GM23338 (cell line): ENCODE measurements at regions not wholly inside any gene's neighbourhood (a gene's known extent, or its start where the extent isn't known, plus 50 kb on each side); places are given as distances from the start of the nearest gene placed in this dataset.

Experiments used
- ATAC-seq: fragments of 200-7000 bp; cut with Tn5 transposase; 3 replicates; pipeline ENCODE4 v1.9.1; 2020
- DNase-seq: peaks from one replicate; pipeline ENCODE4 v3.0.0-alpha.2; 2015; ENCODE audit warnings: low spot score
- H2AFZ ChIP-seq: fragments of 200-600 bp; sonication (generic); 2 replicates; pipeline ENCODE4 v1.8.0; 2016; ENCODE audit warnings: antibody characterized with exemption, mild to moderate bottlenecking, moderate library complexity
- H3F3A ChIP-seq: fragments of 200-600 bp; sonication (generic); replicated peaks from 2 replicates; pipeline ENCODE4 v1.8.0; 2017; ENCODE audit warnings: antibody characterized with exemption, mixed run types, low read depth
- H3K27ac ChIP-seq: fragments of 200-600 bp; sonication (generic); 2 replicates; pipeline ENCODE4 v1.6.1; 2016; ENCODE audit warnings: low read depth
- H3K27me3 ChIP-seq: fragments of 200-600 bp; sonication (generic); 2 replicates; pipeline ENCODE4 v1.8.0; 2016; ENCODE audit warnings: mild to moderate bottlenecking, mixed run types, moderate library complexity; ENCODE audit not compliant: insufficient read depth
- H3K36me3 ChIP-seq: fragments of 200-600 bp; sonication (generic); 2 replicates; pipeline ENCODE4 v1.8.0; 2016; ENCODE audit warnings: mild to moderate bottlenecking; ENCODE audit not compliant: insufficient read depth
- H3K4me1 ChIP-seq: fragments of 200-600 bp; sonication (generic); 2 replicates; pipeline ENCODE4 v1.8.0; 2016; ENCODE audit warnings: mild to moderate bottlenecking, moderate library complexity; ENCODE audit not compliant: insufficient read depth
- H3K4me2 ChIP-seq: fragments of 200-600 bp; sonication (generic); 2 replicates; pipeline ENCODE4 v1.7.1; 2017; ENCODE audit warnings: mixed run types
- H3K4me3 ChIP-seq: fragments of 200-600 bp; sonication (generic); 2 replicates; pipeline ENCODE4 v1.6.1; 2016; ENCODE audit warnings: mixed run types
- H3K79me2 ChIP-seq: fragments of 200-600 bp; sonication (generic); replicated peaks from 2 replicates; pipeline ENCODE4 v1.8.0; 2017; ENCODE audit warnings: mild to moderate bottlenecking; ENCODE audit not compliant: insufficient read depth
- H3K9me2 ChIP-seq: fragments of 200-600 bp; sonication (generic); 2 replicates; pipeline ENCODE4 v1.8.0; 2017; ENCODE audit not compliant: insufficient read depth
- H4K20me1 ChIP-seq: fragments of 200-600 bp; sonication (generic); replicated peaks from 2 replicates; pipeline ENCODE4 v1.8.0; 2017; ENCODE audit warnings: mild to moderate bottlenecking; ENCODE audit not compliant: insufficient read depth
- H3K27ac Mint-ChIP-seq: 2 replicates; pipeline ENCODE4 v1.8.0; 2020; ENCODE audit warnings: inconsistent platforms, mild to moderate bottlenecking, moderate library complexity, mixed read lengths
- H3K27me3 Mint-ChIP-seq: 3 replicates; pipeline ENCODE4 v1.8.0; 2022; ENCODE audit warnings: low read depth, mild to moderate bottlenecking, moderate library complexity, mixed read lengths, inconsistent platforms; ENCODE audit not compliant: insufficient read depth, poor library complexity
- H3K36me3 Mint-ChIP-seq: 3 replicates; pipeline ENCODE4 v1.8.0; 2021; ENCODE audit warnings: low read depth, mild to moderate bottlenecking, inconsistent platforms, moderate library complexity, mixed read lengths
- H3K4me1 Mint-ChIP-seq: 3 replicates; pipeline ENCODE4 v1.8.0; 2020; ENCODE audit warnings: mild to moderate bottlenecking, inconsistent platforms, mixed read lengths
- H3K4me3 Mint-ChIP-seq: 3 replicates; pipeline ENCODE4 v1.8.0; 2021; ENCODE audit warnings: moderate library complexity, mild to moderate bottlenecking, inconsistent platforms, mixed read lengths
- H3K9me3 Mint-ChIP-seq: 3 replicates; pipeline ENCODE4 v1.8.0; 2020; ENCODE audit warnings: moderate library complexity, mild to moderate bottlenecking, inconsistent platforms, mixed read lengths
- CREB1 ChIP-seq: fragments of 250-450 bp; sonication (Bioruptor Pico); IDR thresholded peaks from 2 replicates; pipeline ENCODE4 v1.5.0; 2020; ENCODE audit warnings: low read depth, mild to moderate bottlenecking, moderate library complexity
- CTCF ChIP-seq, 2 experiments: fragments of 200-600 bp in 1 of 2; sonication (generic) in 1 of 2; conservative IDR thresholded peaks; 2 replicates each; pipeline versions ENCODE4 v1.5.1 to v1.6.1; 2016 to 2017; ENCODE audit warnings: antibody characterized with exemption in 2 of 2, low read depth in 2 of 2, mild to moderate bottlenecking in 2 of 2, moderate library complexity in 1 of 2
- ETS1 ChIP-seq: IDR thresholded peaks from 2 replicates; pipeline ENCODE4 v1.6.1; 2016; ENCODE audit warnings: antibody characterized with exemption
- EZH2 ChIP-seq: fragments of 200-600 bp; sonication (generic); IDR thresholded peaks from one replicate; pipeline ENCODE4 v1.8.0; 2017; ENCODE audit warnings: antibody characterized with exemption, mild to moderate bottlenecking, low read depth; ENCODE audit not compliant: unreplicated experiment
- EZH2phosphoT487 ChIP-seq: fragments of 200-600 bp; sonication (generic); IDR thresholded peaks from one replicate; pipeline ENCODE4 v1.8.1; 2018; ENCODE audit warnings: antibody characterized with exemption; ENCODE audit not compliant: unreplicated experiment
- JUNB ChIP-seq: IDR thresholded peaks from one replicate; pipeline ENCODE4 v1.6.1; 2016; ENCODE audit warnings: antibody characterized with exemption; ENCODE audit not compliant: unreplicated experiment
- NANOG ChIP-seq: IDR thresholded peaks from 2 replicates; pipeline ENCODE4 v1.6.1; 2016; ENCODE audit warnings: antibody characterized with exemption, borderline replicate concordance
- STAT1 ChIP-seq: IDR thresholded peaks from one replicate; pipeline ENCODE4 v1.6.1; 2016; ENCODE audit warnings: antibody characterized with exemption; ENCODE audit not compliant: unreplicated experiment
- ZNF114 ChIP-seq: fragments of 250-450 bp; sonication (Bioruptor Pico); IDR thresholded peaks from 2 replicates; pipeline ENCODE4 v1.5.0; 2020; ENCODE audit warnings: mild to moderate bottlenecking, moderate library complexity
- ZNF331 ChIP-seq: fragments of 250-450 bp; sonication (Bioruptor Pico); IDR thresholded peaks from 2 replicates; pipeline ENCODE4 v1.5.0; 2020; ENCODE audit warnings: low read depth, mild to moderate bottlenecking, moderate library complexity
- TF ChIP-seq, protein P1 (sequence below): IDR thresholded peaks from one replicate; pipeline ENCODE4 v1.6.1; 2018; ENCODE audit warnings: antibody characterized with exemption; ENCODE audit not compliant: unreplicated experiment
- TF ChIP-seq, protein P2 (sequence below): fragments of 250-450 bp; sonication (Bioruptor Pico); IDR thresholded peaks from 2 replicates; pipeline ENCODE4 v1.5.0; 2020; ENCODE audit warnings: mild to moderate bottlenecking, moderate library complexity

DNA sequence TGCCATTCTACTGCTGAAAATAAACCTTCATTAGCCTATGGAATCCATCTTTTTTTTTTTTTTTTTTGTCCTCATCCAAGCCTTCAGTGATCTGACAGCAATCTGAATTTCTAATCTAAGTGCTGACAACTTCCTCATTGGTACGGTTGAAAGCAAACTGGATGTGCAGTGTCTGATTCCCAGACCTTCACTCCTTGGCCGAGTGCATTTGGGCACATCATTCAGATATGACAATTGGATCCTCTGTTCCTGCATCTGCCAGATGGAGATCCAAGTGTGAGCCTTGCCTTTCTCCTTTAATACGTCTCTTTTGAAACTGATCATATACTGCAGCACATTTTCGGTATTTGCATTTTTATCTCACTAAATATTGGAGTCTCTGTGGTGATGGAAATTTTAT is 713.1 kb downstream of the DCDC2C start (continued):
- no peak for TF ChIP-seq ETS1
- TF ChIP-seq JUNB: no peak
- TF ChIP-seq ZNF331 (CRISPR knock-in tag): no peak
- TF ChIP-seq ZNF114 (CRISPR knock-in tag): no peak
- TF ChIP-seq EZH2: no peak
- TF ChIP-seq EZH2phosphoT487: no peak
- no peak for TF ChIP-seq NANOG
- no peak for TF ChIP-seq STAT1
- TF ChIP-seq CTCF (conservative IDR thresholded peaks at IDR 0.05; ENCODE audit: low read depth in 2 of 2): no peak

- Mint-ChIP-seq H3K36me3 (peaks cover 23% of the 10 kb centered on the region), H3K4me3 (no peak overlapping the region), H3K27ac (no peak overlapping the region), H3K4me1 (no peaks in the 10 kb centered on the region; the same call in 2 of the 3 replicates), H3K9me3 (peaks cover 77% of the 10 kb centered on the region), H3K27me3 (no peaks in the 10 kb centered on the region)
- H3K27me3 ChIP-seq: no peaks in the 10 kb centered on the region
- no peaks in the 10 kb centered on the region for H3K4me1 ChIP-seq
- no peak overlapping the region for H3K4me3 ChIP-seq
- H3K79me2 ChIP-seq: no peaks in the 10 kb centered on the region
- ATAC-seq (no peak), DNase-seq (no peak)
- H3K36me3 ChIP-seq: no peaks in the 10 kb centered on the region
- no peaks in the 10 kb centered on the region for H3K9me2 ChIP-seq
- no peaks in the 10 kb centered on the region for H4K20me1 ChIP-seq
- no peaks in the 10 kb centered on the region for H3F3A ChIP-seq
- no peak overlapping the region for H3K27ac ChIP-seq
- no peak overlapping the region for H2AFZ ChIP-seq
- no peak overlapping the region for H3K4me2 ChIP-seq
- TF ChIP-seq STAT1: no peak
- TF ChIP-seq, protein P1, sequence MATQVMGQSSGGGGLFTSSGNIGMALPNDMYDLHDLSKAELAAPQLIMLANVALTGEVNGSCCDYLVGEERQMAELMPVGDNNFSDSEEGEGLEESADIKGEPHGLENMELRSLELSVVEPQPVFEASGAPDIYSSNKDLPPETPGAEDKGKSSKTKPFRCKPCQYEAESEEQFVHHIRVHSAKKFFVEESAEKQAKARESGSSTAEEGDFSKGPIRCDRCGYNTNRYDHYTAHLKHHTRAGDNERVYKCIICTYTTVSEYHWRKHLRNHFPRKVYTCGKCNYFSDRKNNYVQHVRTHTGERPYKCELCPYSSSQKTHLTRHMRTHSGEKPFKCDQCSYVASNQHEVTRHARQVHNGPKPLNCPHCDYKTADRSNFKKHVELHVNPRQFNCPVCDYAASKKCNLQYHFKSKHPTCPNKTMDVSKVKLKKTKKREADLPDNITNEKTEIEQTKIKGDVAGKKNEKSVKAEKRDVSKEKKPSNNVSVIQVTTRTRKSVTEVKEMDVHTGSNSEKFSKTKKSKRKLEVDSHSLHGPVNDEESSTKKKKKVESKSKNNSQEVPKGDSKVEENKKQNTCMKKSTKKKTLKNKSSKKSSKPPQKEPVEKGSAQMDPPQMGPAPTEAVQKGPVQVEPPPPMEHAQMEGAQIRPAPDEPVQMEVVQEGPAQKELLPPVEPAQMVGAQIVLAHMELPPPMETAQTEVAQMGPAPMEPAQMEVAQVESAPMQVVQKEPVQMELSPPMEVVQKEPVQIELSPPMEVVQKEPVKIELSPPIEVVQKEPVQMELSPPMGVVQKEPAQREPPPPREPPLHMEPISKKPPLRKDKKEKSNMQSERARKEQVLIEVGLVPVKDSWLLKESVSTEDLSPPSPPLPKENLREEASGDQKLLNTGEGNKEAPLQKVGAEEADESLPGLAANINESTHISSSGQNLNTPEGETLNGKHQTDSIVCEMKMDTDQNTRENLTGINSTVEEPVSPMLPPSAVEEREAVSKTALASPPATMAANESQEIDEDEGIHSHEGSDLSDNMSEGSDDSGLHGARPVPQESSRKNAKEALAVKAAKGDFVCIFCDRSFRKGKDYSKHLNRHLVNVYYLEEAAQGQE: no peak
- TF ChIP-seq, protein P2, sequence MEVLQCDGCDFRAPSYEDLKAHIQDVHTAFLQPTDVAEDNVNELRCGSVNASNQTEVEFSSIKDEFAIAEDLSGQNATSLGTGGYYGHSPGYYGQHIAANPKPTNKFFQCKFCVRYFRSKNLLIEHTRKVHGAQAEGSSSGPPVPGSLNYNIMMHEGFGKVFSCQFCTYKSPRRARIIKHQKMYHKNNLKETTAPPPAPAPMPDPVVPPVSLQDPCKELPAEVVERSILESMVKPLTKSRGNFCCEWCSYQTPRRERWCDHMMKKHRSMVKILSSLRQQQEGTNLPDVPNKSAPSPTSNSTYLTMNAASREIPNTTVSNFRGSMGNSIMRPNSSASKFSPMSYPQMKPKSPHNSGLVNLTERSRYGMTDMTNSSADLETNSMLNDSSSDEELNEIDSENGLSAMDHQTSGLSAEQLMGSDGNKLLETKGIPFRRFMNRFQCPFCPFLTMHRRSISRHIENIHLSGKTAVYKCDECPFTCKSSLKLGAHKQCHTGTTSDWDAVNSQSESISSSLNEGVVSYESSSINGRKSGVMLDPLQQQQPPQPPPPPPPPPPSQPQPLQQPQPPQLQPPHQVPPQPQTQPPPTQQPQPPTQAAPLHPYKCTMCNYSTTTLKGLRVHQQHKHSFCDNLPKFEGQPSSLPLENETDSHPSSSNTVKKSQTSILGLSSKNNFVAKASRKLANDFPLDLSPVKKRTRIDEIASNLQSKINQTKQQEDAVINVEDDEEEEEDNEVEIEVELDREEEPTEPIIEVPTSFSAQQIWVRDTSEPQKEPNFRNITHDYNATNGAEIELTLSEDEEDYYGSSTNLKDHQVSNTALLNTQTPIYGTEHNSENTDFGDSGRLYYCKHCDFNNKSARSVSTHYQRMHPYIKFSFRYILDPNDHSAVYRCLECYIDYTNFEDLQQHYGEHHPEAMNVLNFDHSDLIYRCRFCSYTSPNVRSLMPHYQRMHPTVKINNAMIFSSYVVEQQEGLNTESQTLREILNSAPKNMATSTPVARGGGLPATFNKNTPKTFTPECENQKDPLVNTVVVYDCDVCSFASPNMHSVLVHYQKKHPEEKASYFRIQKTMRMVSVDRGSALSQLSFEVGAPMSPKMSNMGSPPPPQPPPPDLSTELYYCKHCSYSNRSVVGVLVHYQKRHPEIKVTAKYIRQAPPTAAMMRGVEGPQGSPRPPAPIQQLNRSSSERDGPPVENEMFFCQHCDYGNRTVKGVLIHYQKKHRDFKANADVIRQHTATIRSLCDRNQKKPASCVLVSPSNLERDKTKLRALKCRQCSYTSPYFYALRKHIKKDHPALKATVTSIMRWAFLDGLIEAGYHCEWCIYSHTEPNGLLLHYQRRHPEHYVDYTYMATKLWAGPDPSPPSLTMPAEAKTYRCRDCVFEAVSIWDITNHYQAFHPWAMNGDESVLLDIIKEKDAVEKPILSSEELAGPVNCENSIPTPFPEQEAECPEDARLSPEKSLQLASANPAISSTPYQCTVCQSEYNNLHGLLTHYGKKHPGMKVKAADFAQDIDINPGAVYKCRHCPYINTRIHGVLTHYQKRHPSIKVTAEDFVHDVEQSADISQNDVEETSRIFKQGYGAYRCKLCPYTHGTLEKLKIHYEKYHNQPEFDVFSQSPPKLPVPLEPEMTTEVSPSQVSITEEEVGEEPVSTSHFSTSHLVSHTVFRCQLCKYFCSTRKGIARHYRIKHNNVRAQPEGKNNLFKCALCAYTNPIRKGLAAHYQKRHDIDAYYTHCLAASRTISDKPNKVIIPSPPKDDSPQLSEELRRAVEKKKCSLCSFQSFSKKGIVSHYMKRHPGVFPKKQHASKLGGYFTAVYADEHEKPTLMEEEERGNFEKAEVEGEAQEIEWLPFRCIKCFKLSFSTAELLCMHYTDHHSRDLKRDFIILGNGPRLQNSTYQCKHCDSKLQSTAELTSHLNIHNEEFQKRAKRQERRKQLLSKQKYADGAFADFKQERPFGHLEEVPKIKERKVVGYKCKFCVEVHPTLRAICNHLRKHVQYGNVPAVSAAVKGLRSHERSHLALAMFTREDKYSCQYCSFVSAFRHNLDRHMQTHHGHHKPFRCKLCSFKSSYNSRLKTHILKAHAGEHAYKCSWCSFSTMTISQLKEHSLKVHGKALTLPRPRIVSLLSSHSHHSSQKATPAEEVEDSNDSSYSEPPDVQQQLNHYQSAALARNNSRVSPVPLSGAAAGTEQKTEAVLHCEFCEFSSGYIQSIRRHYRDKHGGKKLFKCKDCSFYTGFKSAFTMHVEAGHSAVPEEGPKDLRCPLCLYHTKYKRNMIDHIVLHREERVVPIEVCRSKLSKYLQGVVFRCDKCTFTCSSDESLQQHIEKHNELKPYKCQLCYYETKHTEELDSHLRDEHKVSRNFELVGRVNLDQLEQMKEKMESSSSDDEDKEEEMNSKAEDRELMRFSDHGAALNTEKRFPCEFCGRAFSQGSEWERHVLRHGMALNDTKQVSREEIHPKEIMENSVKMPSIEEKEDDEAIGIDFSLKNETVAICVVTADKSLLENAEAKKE: no peak
- no peak for TF ChIP-seq JUNB
- no peak for TF ChIP-seq ETS1
- no peak for TF ChIP-seq EZH2phosphoT487
- TF ChIP-seq CREB1: no peak
These were observed 714.4 kb downstream of the DCDC2C start for GRCh38 chr2:4417771-4418170.
